DND-41 (cell line): ENCODE measurements at regions not wholly inside any gene's neighbourhood (a gene's known extent, or its start where the extent isn't known, plus 50 kb on each side); places are given as distances from the start of the nearest gene placed in this dataset.

Source experiments
- CTCF ChIP-seq: IDR thresholded peaks from 2 replicates; pipeline ENCODE4 v1.5.1; 2012; ENCODE audit warnings: borderline replicate concordance, low read length, moderate library complexity, mild to moderate bottlenecking; ENCODE audit not compliant: poor library complexity, severe bottlenecking; ENCODE audit errors: extremely low read depth
- EZH2 ChIP-seq: IDR thresholded peaks from 3 replicates; pipeline ENCODE4 v1.6.1; 2012; ENCODE audit warnings: borderline replicate concordance, low read depth, mild to moderate bottlenecking, moderate library complexity, low read length, inconsistent platforms; ENCODE audit not compliant: severe bottlenecking

GRCh38 chr16:8230497-8230896 is 359.8 kb downstream of the TMEM114 start:
- TF ChIP-seq CTCF (no peak), EZH2 (no peak)
